ENCODE measurements at regions not wholly inside any gene's neighbourhood (a gene's known extent, or its start where the extent isn't known, plus 50 kb on each side); places are given as distances from the start of the nearest gene placed in this dataset.

DNA sequence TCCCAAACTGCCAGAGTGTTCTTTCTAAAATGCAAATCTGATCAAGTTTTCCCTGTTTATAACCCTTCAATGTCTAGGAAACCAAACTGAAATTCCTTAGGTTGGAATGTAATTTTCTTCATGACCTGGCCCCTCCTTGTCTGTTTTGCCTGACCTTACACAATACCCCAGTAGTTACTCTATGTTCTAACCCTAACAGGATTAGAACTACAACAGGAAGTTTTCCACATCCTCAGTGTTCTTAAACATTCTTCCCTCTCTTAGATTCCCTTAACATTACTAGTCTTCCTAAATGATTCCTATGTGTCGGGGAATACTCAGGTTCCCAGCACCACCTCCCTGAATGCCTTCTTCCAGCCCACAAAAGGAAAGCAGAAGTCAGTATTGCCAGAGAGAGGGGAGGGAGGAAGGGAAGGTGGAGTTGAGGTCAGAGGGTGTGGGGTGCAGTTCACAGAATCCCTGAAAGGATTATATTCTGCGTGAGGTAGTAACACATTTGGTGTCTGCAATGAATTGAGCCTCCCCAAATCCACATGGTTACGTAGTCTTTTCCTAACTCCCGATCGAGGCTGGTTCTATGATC lies 72.6 kb downstream of the BBS10 start:
- TF ChIP-seq CTCF (IDR thresholded peaks at IDR 0.05) (no peak), POLR2A (IDR thresholded peaks at IDR 0.05) (no peak)

Measured in lower leg skin (tissue), 3 donors.